Osteoblast (primary cell): ENCODE measurements at regions not wholly inside any gene's neighbourhood (a gene's known extent, or its start where the extent isn't known, plus 50 kb on each side); places are given as distances from the start of the nearest gene placed in this dataset.

Source experiments
- DNase-seq: peaks from one replicate; pipeline ENCODE4 v3.0.0; 2011; ENCODE audit warnings: low spot score, mixed read lengths; ENCODE audit not compliant: insufficient read length; ENCODE audit errors: missing footprints
- H2AFZ ChIP-seq: 2 replicates; pipeline ENCODE4 v1.6.0; 2011; ENCODE audit warnings: mild to moderate bottlenecking, low read length
- H3K27ac ChIP-seq: 2 replicates; pipeline ENCODE4 v1.5.1; 2011; ENCODE audit warnings: mild to moderate bottlenecking, low read depth, low read length, moderate library complexity
- H3K27me3 ChIP-seq: 2 replicates; pipeline ENCODE4 v1.6.0; 2012; ENCODE audit warnings: mild to moderate bottlenecking, control low read depth, inconsistent platforms, low read length, moderate library complexity; ENCODE audit not compliant: insufficient read depth
- H3K36me3 ChIP-seq: 2 replicates; pipeline ENCODE4 v1.5.1; 2011; ENCODE audit warnings: mild to moderate bottlenecking, low read length, control low read depth, moderate library complexity; ENCODE audit not compliant: insufficient read depth
- H3K4me1 ChIP-seq: 2 replicates; pipeline ENCODE4 v1.5.1; 2011; ENCODE audit warnings: mild to moderate bottlenecking, low read length, control low read depth, moderate library complexity; ENCODE audit not compliant: insufficient read depth
- H3K4me2 ChIP-seq: 2 replicates; pipeline ENCODE4 v1.6.0; 2011; ENCODE audit warnings: mild to moderate bottlenecking, low read length; ENCODE audit not compliant: insufficient read depth
- H3K4me3 ChIP-seq: fragments of 200-600 bp; sonication (generic); 3 replicates; pipeline ENCODE4 v1.5.1; 2012; ENCODE audit warnings: mild to moderate bottlenecking, low read length, inconsistent platforms; ENCODE audit not compliant: insufficient read depth
- H3K79me2 ChIP-seq: 2 replicates; pipeline ENCODE4 v1.6.0; 2012; ENCODE audit warnings: mild to moderate bottlenecking, low read length, control low read depth, inconsistent platforms; ENCODE audit not compliant: insufficient read depth
- H3K9me3 ChIP-seq: 2 replicates; pipeline ENCODE4 v1.5.1; 2011; ENCODE audit warnings: low read depth, low read length, control low read depth
- H4K20me1 ChIP-seq: 2 replicates; pipeline ENCODE4 v1.6.0; 2012; ENCODE audit warnings: mild to moderate bottlenecking, low read length, control low read depth; ENCODE audit not compliant: insufficient read depth
- CTCF ChIP-seq: IDR thresholded peaks from 2 replicates; pipeline ENCODE4 v1.5.1; 2011; ENCODE audit warnings: mild to moderate bottlenecking, low read depth, low read length, moderate library complexity; ENCODE audit errors: extremely low read depth

GRCh38 chr3:16813336-16813735 lies 71.4 kb upstream of the PLCL2 start:
- TF ChIP-seq CTCF, result no peak
- Histone ChIP-seq H3K36me3 (no peaks in the 10 kb centered on the region), H3K4me2 (no peak overlapping the region), H2AFZ (no peak overlapping the region), H3K79me2 (no peaks in the 10 kb centered on the region), H3K27ac (no peak overlapping the region), H3K27me3 (no peaks in the 10 kb centered on the region), H3K4me3 (no peak overlapping the region), H3K4me1 (no peaks in the 10 kb centered on the region), H4K20me1 (no peaks in the 10 kb centered on the region), H3K9me3 (no peaks in the 10 kb centered on the region)
- no peak for DNase-seq

GRCh38 chr3:16816048-16816780 lies 68.5 kb upstream of the PLCL2 start:
- Histone ChIP-seq H3K36me3 (no peaks in the 10 kb centered on the region), H3K9me3 (no peaks in the 10 kb centered on the region), H3K27me3 (no peaks in the 10 kb centered on the region), H2AFZ (no peak overlapping the region), H3K4me2 (no peak overlapping the region), H3K4me1 (no peaks in the 10 kb centered on the region), H3K4me3 (no peak overlapping the region), H4K20me1 (no peaks in the 10 kb centered on the region), H3K27ac (no peak overlapping the region), H3K79me2 (no peaks in the 10 kb centered on the region)
- TF ChIP-seq CTCF, result no peak
- no peak for DNase-seq

DNA sequence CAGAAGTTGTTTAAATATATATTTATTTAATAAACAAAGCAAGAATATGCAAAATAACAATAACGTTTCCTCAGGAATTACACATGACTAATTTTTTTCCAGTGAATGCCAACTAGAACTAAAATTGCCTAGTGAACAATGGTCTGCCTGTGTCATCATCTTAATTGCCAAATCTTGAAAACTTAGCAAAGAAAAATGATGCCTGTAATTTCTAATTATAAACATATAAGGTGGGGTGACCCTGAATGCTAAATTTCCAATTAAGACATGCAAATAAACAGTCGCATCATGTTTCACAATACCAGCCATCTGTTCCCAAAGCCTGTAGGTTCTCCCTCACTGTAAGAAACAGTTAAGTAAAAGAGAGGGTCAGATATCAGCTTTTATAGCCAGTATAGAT lies 67.6 kb upstream of the PLCL2 start:
- Histone ChIP-seq H3K4me3 (no peak overlapping the region), H3K27me3 (no peaks in the 10 kb centered on the region), H3K9me3 (no peaks in the 10 kb centered on the region), H3K79me2 (no peaks in the 10 kb centered on the region), H3K27ac (no peak overlapping the region), H3K4me1 (no peaks in the 10 kb centered on the region), H3K4me2 (no peak overlapping the region), H2AFZ (no peak overlapping the region), H3K36me3 (no peaks in the 10 kb centered on the region), H4K20me1 (no peaks in the 10 kb centered on the region)
- no peak for TF ChIP-seq CTCF
- DNase-seq, result no peak

DNA sequence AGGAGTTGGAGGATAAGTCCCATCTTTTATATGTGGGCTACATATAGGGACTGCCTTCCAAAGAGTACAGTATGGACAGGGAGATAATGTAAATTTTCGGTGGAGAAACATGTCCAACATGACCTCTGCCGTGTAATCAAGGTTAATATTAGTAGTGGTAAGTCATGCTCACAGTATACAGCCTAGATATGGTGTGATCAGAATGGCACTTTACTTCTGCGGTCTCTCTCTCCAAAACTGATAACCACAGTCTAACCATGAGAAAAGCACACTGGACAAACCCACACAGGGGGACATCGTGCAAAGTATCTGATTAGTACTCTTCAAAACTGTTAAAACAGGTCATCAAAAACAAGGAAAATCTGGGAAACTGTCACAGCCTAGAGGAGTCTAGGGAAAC lies 66.6 kb upstream of the PLCL2 start:
- Histone ChIP-seq H3K36me3 (no peaks in the 10 kb centered on the region), H3K79me2 (no peaks in the 10 kb centered on the region), H2AFZ (no peak overlapping the region), H3K9me3 (no peaks in the 10 kb centered on the region), H4K20me1 (no peaks in the 10 kb centered on the region), H3K4me2 (no peak overlapping the region), H3K4me1 (no peaks in the 10 kb centered on the region), H3K4me3 (no peak overlapping the region), H3K27ac (no peak overlapping the region), H3K27me3 (no peaks in the 10 kb centered on the region)
- no peak for TF ChIP-seq CTCF
- no peak for DNase-seq
